HL-60 (cell line): ENCODE measurements at regions not wholly inside any gene's neighbourhood (a gene's known extent, or its start where the extent isn't known, plus 50 kb on each side); places are given as distances from the start of the nearest gene placed in this dataset.

ENCODE experiments used
- DNase-seq, 2 experiments: peaks; one replicate each; pipeline ENCODE4 v3.0.0-alpha.2; 2010 to 2020; ENCODE audit warnings: low read depth in 1 of 2, low spot score in 1 of 2
- H3K27ac ChIP-seq: fragments of 250-450 bp; sonication (Bioruptor Pico); replicated peaks from 2 replicates; pipeline ENCODE4 v1.5.1; 2020; ENCODE audit warnings: mild to moderate bottlenecking, moderate library complexity
- H3K27me3 ChIP-seq: fragments of 250-450 bp; sonication (Bioruptor Pico); 2 replicates; pipeline ENCODE4 v1.5.1; 2021; ENCODE audit warnings: mild to moderate bottlenecking, moderate library complexity; ENCODE audit not compliant: insufficient read depth, poor library complexity, severe bottlenecking
- H3K4me3 ChIP-seq: replicated peaks from 2 replicates; pipeline ENCODE4 v1.5.1; 2011; ENCODE audit warnings: mild to moderate bottlenecking, control low read depth, low read length; ENCODE audit not compliant: insufficient read depth
- CTCF ChIP-seq: IDR thresholded peaks from one replicate; pipeline ENCODE4 v1.5.1; 2011; ENCODE audit warnings: low read length, control low read depth, inconsistent platforms; ENCODE audit not compliant: insufficient read depth
- GABPA ChIP-seq: IDR thresholded peaks from 2 replicates; pipeline ENCODE4 v1.6.1; 2012; ENCODE audit warnings: low read depth
- POLR2AphosphoS5 ChIP-seq: IDR thresholded peaks from 2 replicates; pipeline ENCODE4 v1.6.1; 2012; ENCODE audit warnings: low read depth
- REST ChIP-seq: IDR thresholded peaks from 2 replicates; pipeline ENCODE4 v1.6.1; 2012; ENCODE audit warnings: low read depth; ENCODE audit not compliant: insufficient replicate concordance
- SPI1 ChIP-seq: IDR thresholded peaks from 2 replicates; pipeline ENCODE4 v1.6.1; 2012; ENCODE audit warnings: low read depth, mild to moderate bottlenecking, borderline replicate concordance

GRCh38 chr14:101147848-101148247 is 244.3 kb upstream of the RTL1 start:
- Histone ChIP-seq H3K4me3 (no peak overlapping the region), H3K27ac (no peak overlapping the region), H3K27me3 (no peaks in the 10 kb centered on the region)
- TF ChIP-seq POLR2AphosphoS5 (no peak), CTCF (no peak), REST (no peak), SPI1 (no peak), GABPA (no peak)
- DNase-seq, result no peak

GRCh38 chr14:101150039-101150610 is 246.6 kb upstream of the RTL1 start:
- TF ChIP-seq GABPA (no peak), POLR2AphosphoS5 (no peak), CTCF (no peak), SPI1 (no peak), REST (no peak)
- H3K27ac ChIP-seq, result no peak overlapping the region
- DNase-seq, result no peak
- H3K27me3 ChIP-seq, result no peaks in the 10 kb centered on the region
- no peak overlapping the region for H3K4me3 ChIP-seq

GRCh38 chr14:101151226-101151926 is 247.9 kb upstream of the RTL1 start:
- no peak overlapping the region for H3K27ac ChIP-seq
- no peak overlapping the region for H3K4me3 ChIP-seq
- no peaks in the 10 kb centered on the region for H3K27me3 ChIP-seq
- DNase-seq, result no peak
- no peak for TF ChIP-seq GABPA
- TF ChIP-seq SPI1, result no peak
- no peak for TF ChIP-seq REST
- TF ChIP-seq POLR2AphosphoS5, result no peak
